Right cardiac atrium (tissue), 5 donors: ENCODE measurements at regions not wholly inside any gene's neighbourhood (a gene's known extent, or its start where the extent isn't known, plus 50 kb on each side); places are given as distances from the start of the nearest gene placed in this dataset.

ENCODE experiments used
- ATAC-seq, 2 donors: fragments of 200-7000 bp; cut with Tn5 transposase; one replicate each; pipeline versions ENCODE4 v1.8.0 to v1.9.1; 2020; ENCODE audit warnings: moderate library complexity in 2 of 2, mild to moderate bottlenecking in 1 of 2
- DNase-seq, 3 donors: peaks; one replicate each; pipeline ENCODE4 v3.0.0-alpha.2; 2020
- H3K27ac ChIP-seq: one replicate; pipeline ENCODE4 v1.5.1; 2013; ENCODE audit warnings: mild to moderate bottlenecking, low read length, control low read depth, moderate library complexity
- H3K27me3 ChIP-seq: one replicate; pipeline ENCODE4 v1.6.1; 2013; ENCODE audit not compliant: control insufficient read depth, insufficient read depth
- H3K4me1 ChIP-seq: one replicate; pipeline ENCODE4 v1.6.1; 2013; ENCODE audit warnings: low read length; ENCODE audit not compliant: control insufficient read depth, insufficient read depth
- H3K4me3 ChIP-seq: one replicate; pipeline ENCODE4 v1.5.1; 2013; ENCODE audit warnings: low read length, control low read depth
- H3K9me3 ChIP-seq: one replicate; pipeline ENCODE4 v1.6.1; 2013; ENCODE audit warnings: low read length; ENCODE audit not compliant: control insufficient read depth
- WGBS: extraction: QIAGEN DNeasy Blood & Tissue Kit; methylation state at CpG from one replicate; pipeline ENCODE4 v1.1.7; 2013; 5-methylcytosine and 5-hydroxymethylcytosine counted together
- intact Hi-C, 4 donors: fragments of 100-400 bp; cut with DNase I; formaldehyde crosslinking; loops; one replicate each; pipeline versions ENCODE4 v1.11.0 to v1.14.0; 2022 to 2023
- donor health status: healthy with polysubstance abuse.
- donor health status: DM: no; HTN: yes; CAD: no.
- donor health status: DM: no; HTN: no; CAD: no.
- donor health status: DM: no; HTN: yes; CAD: no; lungs with severe emphysema.
- donor health status: DM: yes; HTN: yes; CAD: no.

- intact Hi-C loops = no loop called here
- Histone ChIP-seq H3K4me3 (no peak overlapping the region), H3K9me3 (no peaks in the 10 kb centered on the region), H3K4me1 (peaks cover 7% of the 10 kb centered on the region), H3K27ac (no peak overlapping the region), H3K27me3 (no peaks in the 10 kb centered on the region)
- peak in 1 of 2 donors; percentile 31 for ATAC-seq
- WGBS = 54% methylated on average over 1 of the region's 1 CpG
- no peak for DNase-seq
These were observed 419.1 kb downstream of the NR2F1-AS1 start for GRCh38 chr5:93161661-93162654.

DNA sequence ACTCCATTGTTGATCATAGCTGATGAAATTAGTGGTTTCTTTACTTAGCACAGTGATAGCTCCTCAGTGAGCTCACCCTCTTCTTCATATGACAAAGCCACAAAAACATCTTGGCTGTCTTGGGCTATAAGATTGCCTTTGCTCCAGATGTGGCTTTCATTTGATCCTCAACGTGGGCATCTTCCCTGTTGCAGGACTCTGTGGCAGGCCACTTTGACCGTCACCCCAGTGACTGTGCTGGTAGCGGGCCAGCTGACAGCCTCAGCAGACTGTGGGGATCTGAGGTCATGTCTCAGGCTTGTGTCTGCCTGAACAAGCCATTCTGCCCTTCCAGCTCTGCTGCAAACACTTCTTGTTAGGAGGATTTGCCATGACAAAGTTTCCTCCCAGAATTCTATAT is 422.2 kb downstream of the NR2F1-AS1 start:
- Histone ChIP-seq H3K27me3 (no peaks in the 10 kb centered on the region), H3K4me3 (no peak overlapping the region), H3K27ac (no peak overlapping the region), H3K9me3 (no peaks in the 10 kb centered on the region), H3K4me1 (peaks cover 7% of the 10 kb centered on the region)
- WGBS = 72% methylated on average over 3 of the region's 3 CpGs
- DNase-seq (peak in 2 of 3 donors; percentile 47 to 52), ATAC-seq (no peak)
- intact Hi-C loops = no loop called here

DNA sequence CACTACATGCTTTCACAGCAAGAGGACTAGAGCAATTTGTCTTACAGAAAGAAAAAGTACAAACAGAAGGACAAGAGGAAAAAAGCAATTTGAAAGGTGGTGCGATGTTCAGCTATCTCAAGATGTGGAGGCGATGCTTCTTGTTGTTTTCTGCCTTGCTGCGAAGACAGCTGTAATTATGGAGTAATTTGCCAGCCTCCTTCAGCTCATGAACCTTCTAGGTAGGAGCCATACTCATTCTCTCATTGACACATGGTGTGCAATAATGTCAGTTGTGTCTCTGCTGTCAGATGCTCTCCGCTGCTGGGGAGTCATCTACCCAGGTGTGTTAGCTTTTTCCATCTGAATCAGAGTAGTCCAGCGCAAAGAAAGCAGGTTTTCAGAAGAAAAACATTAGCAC is 424.5 kb downstream of the NR2F1-AS1 start:
- DNase-seq (no peak), ATAC-seq (no peak)
- Histone ChIP-seq H3K27me3 (no peaks in the 10 kb centered on the region), H3K4me1 (peaks cover 4% of the 10 kb centered on the region), H3K9me3 (no peaks in the 10 kb centered on the region), H3K27ac (no peak overlapping the region), H3K4me3 (no peak overlapping the region)
- intact Hi-C loops = no loop called here
- 95% methylated on average over 5 of the region's 5 CpGs for WGBS

DNA sequence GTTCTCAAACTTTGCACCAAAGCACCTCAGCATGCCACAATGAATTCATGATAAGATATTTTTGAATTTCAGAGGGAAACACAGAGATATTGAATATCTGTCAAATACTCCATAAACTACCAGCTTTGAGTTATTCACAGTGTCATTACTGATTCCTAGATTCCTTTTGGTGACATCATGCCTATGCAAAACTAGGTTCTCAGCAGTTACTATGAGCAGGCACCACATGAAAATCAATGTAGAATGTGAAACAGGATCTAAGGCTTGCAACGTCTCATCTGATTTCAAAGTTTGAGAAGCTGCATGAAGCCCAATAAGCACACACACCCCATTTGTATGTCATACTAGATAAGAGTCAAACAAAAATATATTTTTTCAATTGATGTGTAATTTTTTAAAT is 426.5 kb downstream of the NR2F1-AS1 start:
- Histone ChIP-seq H3K27ac (no peak overlapping the region), H3K4me3 (no peak overlapping the region), H3K9me3 (no peaks in the 10 kb centered on the region), H3K27me3 (no peaks in the 10 kb centered on the region), H3K4me1 (peaks cover 4% of the 10 kb centered on the region)
- DNase-seq (no peak), ATAC-seq (no peak)
- WGBS = 69% methylated on average over 1 of the region's 1 CpG
- intact Hi-C loops = no loop called here

- intact Hi-C loops = no loop called here
- H3K27ac ChIP-seq = no peak overlapping the region
- no peak for DNase-seq
- 81% methylated on average over 3 of the region's 3 CpGs for WGBS
- no peak overlapping the region for H3K4me3 ChIP-seq
- H3K27me3 ChIP-seq = no peaks in the 10 kb centered on the region
- ATAC-seq = no peak
- no peaks in the 10 kb centered on the region for H3K9me3 ChIP-seq
- H3K4me1 ChIP-seq = no peaks in the 10 kb centered on the region
These were observed 427.6 kb downstream of the NR2F1-AS1 start for GRCh38 chr5:93153461-93153860.

- no peaks in the 10 kb centered on the region for H3K9me3 ChIP-seq
- no peak overlapping the region for H3K27ac ChIP-seq
- no peaks in the 10 kb centered on the region for H3K27me3 ChIP-seq
- intact Hi-C loops = no loop called here
- H3K4me1 ChIP-seq = no peaks in the 10 kb centered on the region
- no peak overlapping the region for H3K4me3 ChIP-seq
- DNase-seq = no peak
- ATAC-seq = no peak
- 82% methylated on average over 5 of the region's 5 CpGs for WGBS
These were observed 429.1 kb downstream of the NR2F1-AS1 start for GRCh38 chr5:93151896-93152295.

- no peak overlapping the region for H3K4me3 ChIP-seq
- H3K27me3 ChIP-seq = no peaks in the 10 kb centered on the region
- no peak overlapping the region for H3K27ac ChIP-seq
- H3K9me3 ChIP-seq = no peaks in the 10 kb centered on the region
- no peak for ATAC-seq
- intact Hi-C loops = no loop called here
- H3K4me1 ChIP-seq = no peaks in the 10 kb centered on the region
- DNase-seq = no peak
These were observed 429.9 kb downstream of the NR2F1-AS1 start for GRCh38 chr5:93151121-93151520.

GRCh38 chr5:93150311-93151012 is 430.6 kb downstream of the NR2F1-AS1 start:
- no peak overlapping the region for H3K4me3 ChIP-seq
- WGBS = 93% methylated on average over 3 of the region's 3 CpGs
- no peak for DNase-seq
- no peaks in the 10 kb centered on the region for H3K4me1 ChIP-seq
- H3K27ac ChIP-seq = no peak overlapping the region
- H3K27me3 ChIP-seq = no peaks in the 10 kb centered on the region
- intact Hi-C loops = no loop called here
- no peaks in the 10 kb centered on the region for H3K9me3 ChIP-seq
- ATAC-seq = no peak

- Histone ChIP-seq H3K27ac (no peak overlapping the region), H3K4me3 (no peak overlapping the region), H3K27me3 (no peaks in the 10 kb centered on the region), H3K9me3 (no peaks in the 10 kb centered on the region), H3K4me1 (no peaks in the 10 kb centered on the region)
- 75% methylated on average over 2 of the region's 2 CpGs for WGBS
- intact Hi-C loops = no loop called here
- DNase-seq (no peak), ATAC-seq (no peak)
These were observed 435.3 kb downstream of the NR2F1-AS1 start for GRCh38 chr5:93145767-93146166.

GRCh38 chr5:93145019-93145418 is 436.0 kb downstream of the NR2F1-AS1 start:
- H3K4me3 ChIP-seq = no peak overlapping the region
- no peak overlapping the region for H3K27ac ChIP-seq
- H3K4me1 ChIP-seq = no peaks in the 10 kb centered on the region
- no peaks in the 10 kb centered on the region for H3K27me3 ChIP-seq
- intact Hi-C loops = no loop called here
- WGBS = 98% methylated on average over 19 of the region's 19 CpGs
- H3K9me3 ChIP-seq = no peaks in the 10 kb centered on the region
- DNase-seq (peak in 1 of 3 donors; percentile 44), ATAC-seq (no peak)

- Histone ChIP-seq H3K27me3 (no peaks in the 10 kb centered on the region), H3K4me3 (no peak overlapping the region), H3K4me1 (no peaks in the 10 kb centered on the region), H3K27ac (no peak overlapping the region), H3K9me3 (no peaks in the 10 kb centered on the region)
- intact Hi-C loops = no loop called here
- WGBS = 31% methylated on average over 2 of the region's 2 CpGs
- DNase-seq (no peak), ATAC-seq (no peak)
These were observed 439.1 kb downstream of the NR2F1-AS1 start for GRCh38 chr5:93141969-93142368.
